ENCODE measurements at regions not wholly inside any gene's neighbourhood (a gene's known extent, or its start where the extent isn't known, plus 50 kb on each side); places are given as distances from the start of the nearest gene placed in this dataset.
"Not testable (repeated sequence)": the region's sequence is repeated elsewhere in the genome, so short reads cannot be mapped to it uniquely, and the experiment has no call there.

GRCh38 chr3:89783341-89783927 lies 676.0 kb downstream of the EPHA3 start:
- DNase-seq = no peak

GRCh38 chr3:89787485-89787884 lies 680.1 kb downstream of the EPHA3 start:
- DNase-seq = no peak

- DNase-seq = no peak
Observed at GRCh38 chr3:89787979-89788378, 680.6 kb downstream of the EPHA3 start.

DNA sequence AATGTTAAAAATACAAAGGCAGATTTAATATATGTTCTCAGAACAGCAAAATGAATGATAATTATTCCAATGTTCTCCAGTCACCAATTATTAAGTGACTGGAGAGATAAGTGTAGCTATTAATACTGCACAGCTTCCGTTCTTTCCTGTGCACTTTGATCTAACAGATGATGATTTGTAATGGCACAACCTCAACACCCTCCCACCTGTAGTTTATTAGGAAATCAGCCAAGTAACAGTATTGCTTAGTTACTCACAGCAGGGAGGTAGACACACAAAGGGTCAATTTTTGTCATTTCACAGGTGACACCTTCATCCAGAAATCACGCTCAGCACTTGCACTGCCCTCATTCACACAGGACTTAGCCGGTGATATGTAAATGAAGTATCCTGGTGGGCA lies 688.1 kb downstream of the EPHA3 start:
- DNase-seq = peak; percentile 55

- no peak for DNase-seq
Observed at GRCh38 chr3:89802881-89803280, 695.5 kb downstream of the EPHA3 start.

GRCh38 chr3:89803711-89804110 lies 696.3 kb downstream of the EPHA3 start:
- DNase-seq = no peak

DNA sequence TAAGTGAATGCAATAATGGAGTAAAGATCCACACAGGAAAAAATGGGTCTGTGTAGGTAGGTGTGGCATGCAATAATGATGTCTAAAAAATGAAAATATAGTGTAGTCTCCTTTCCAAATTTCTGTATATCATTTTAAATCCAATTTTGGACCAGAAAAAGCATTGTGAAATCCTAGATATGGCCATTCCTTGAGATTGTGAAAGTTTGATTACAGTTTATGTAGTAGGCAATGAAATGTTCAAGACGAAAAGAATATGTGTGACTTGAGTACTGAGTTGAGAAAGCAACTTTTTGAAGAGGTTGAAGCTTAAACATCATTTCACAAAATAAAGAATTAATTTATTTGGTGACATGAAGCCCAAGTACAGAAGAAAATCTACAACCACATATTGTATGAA lies 698.7 kb downstream of the EPHA3 start:
- no peak for DNase-seq

- DNase-seq = no peak
Observed at GRCh38 chr3:89808680-89809197, 701.3 kb downstream of the EPHA3 start.

- no peak for DNase-seq
Observed at GRCh38 chr3:89813500-89813899, 706.1 kb downstream of the EPHA3 start.

DNA sequence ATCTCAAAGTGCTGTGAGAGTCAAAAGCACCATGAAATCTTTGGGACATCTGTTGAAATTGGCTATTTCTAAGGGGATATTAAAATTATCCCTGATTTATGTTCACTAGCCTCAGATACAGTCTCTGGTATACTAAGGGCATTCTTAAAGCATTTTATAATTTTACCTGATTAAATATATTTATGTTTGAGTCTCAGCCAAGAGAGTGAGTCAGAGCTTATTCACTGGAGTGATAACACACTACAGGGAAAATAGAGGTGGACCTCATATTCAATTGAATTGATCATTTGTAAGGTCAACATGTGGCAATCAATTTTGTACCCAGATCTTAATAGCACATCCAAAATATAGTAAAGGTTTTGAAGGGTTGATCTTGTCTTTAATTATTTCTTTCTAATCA lies 733.6 kb downstream of the EPHA3 start:
- no peak for DNase-seq

DNA sequence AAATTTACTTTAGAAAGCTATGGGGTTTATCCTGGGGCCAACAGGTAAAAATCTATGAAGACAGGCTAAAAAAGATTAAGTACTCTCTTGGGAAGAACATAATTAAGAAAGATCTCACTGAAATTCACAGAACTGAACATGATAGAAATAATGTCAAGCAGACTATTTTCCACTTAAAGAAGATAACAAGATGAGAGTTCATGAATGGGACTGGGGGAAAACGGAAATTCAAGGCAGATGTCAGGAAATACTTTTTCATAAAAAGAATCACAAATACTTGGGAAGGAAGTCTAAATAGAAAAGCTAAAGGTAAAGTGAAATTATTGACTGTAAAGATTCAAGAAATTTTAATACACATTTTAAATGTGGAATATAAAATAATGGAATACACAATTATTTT lies 737.6 kb downstream of the EPHA3 start:
- no peak for DNase-seq

DNA sequence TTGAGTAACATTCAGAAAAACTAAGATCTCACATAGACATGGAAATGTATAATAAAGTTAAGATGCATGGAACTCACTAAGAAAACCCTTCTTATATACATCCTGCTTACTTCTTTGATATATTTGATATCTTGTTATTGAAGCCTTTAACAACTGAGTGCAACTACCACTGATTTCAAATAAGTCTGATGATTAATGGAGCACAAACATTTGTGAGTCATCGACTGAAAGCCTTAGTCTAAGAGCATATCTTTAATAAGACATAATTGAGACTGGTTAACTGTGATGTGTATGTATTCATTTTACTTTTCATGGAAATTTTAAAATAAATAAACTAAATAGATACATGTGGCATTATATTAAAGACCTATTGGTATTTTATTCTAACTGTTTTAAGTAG lies 740.5 kb downstream of the EPHA3 start:
- DNase-seq = no peak

- no peak for DNase-seq
Observed at GRCh38 chr3:89851974-89852621, 744.7 kb downstream of the EPHA3 start.

GRCh38 chr3:89859757-89860156 lies 752.3 kb downstream of the EPHA3 start:
- peak; percentile 86 for DNase-seq

GRCh38 chr3:89867286-89867685 lies 759.9 kb downstream of the EPHA3 start:
- no peak for DNase-seq

GRCh38 chr3:89876116-89876515 lies 768.7 kb downstream of the EPHA3 start:
- no peak for DNase-seq

- DNase-seq = no peak
Observed at GRCh38 chr3:89877230-89877629, 769.8 kb downstream of the EPHA3 start.

DNA sequence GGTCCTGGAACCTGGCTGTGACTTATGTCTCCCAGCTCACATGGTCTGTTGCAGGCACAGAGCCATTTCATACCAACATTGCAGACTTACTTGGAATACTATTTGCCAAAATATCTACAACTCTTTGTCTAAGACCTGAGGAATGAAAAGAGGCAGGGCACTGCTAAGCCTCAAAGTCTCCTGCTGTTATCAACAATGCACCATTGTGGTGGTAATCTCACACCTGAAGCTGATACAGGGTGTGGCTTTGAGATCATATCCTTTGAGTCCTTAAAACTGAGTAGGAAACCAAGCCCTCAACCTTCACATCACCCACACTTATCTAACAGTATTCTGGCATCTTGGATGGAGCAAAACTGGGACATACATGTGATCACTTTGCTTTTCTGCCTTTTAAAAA lies 782.0 kb downstream of the EPHA3 start:
- no peak for DNase-seq

GRCh38 chr3:89908711-89909213 lies 801.3 kb downstream of the EPHA3 start:
- peak; percentile 97 for DNase-seq

GRCh38 chr3:89912031-89912430 lies 804.6 kb downstream of the EPHA3 start:
- no peak for DNase-seq

- DNase-seq = no peak
Observed at GRCh38 chr3:89923921-89924610, 816.6 kb downstream of the EPHA3 start.

- DNase-seq = no peak
Observed at GRCh38 chr3:89925976-89926375, 818.6 kb downstream of the EPHA3 start.

DNA sequence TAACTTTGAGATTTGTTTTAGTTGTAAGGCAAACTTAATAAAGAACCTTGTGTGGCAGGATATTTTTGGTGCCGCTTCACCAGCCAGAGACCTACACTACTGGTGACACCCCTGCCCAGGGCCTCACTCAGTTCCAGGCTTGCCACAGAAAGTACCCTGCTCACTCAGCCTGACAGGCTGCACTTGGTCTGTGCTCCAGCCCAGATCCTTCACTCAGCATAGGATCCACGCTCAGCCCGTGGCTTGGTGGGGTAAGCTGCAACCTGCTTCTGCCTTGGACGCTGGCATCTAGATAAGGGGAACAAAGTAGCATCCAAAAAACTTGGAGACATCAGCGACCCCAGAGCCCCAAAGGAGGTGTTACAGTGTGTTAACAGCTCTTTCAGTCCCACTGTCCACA lies 825.5 kb downstream of the EPHA3 start:
- DNase-seq = no peak

- DNase-seq = not testable (repeated sequence)
Observed at GRCh38 chr3:89944461-89944860, 837.0 kb downstream of the EPHA3 start.

Measured in NCI-H1105 (cell line).